ENCODE measurements at regions not wholly inside any gene's neighbourhood (a gene's known extent, or its start where the extent isn't known, plus 50 kb on each side); places are given as distances from the start of the nearest gene placed in this dataset.

- H3K27me3 Mint-ChIP-seq (ENCODE audit: low read depth), result no peaks in the 10 kb centered on the region
- peak overlapping the region; percentile 72 for H3K4me3 Mint-ChIP-seq
- H3K9me3 Mint-ChIP-seq, result no peaks in the 10 kb centered on the region
- peak overlapping the region; percentile 73 for H3K27ac Mint-ChIP-seq
- H3K4me1 Mint-ChIP-seq (ENCODE audit: low read depth), result peaks cover 57% of the 10 kb centered on the region
- H3K36me3 Mint-ChIP-seq (ENCODE audit: low read depth), result peaks cover 14% of the 10 kb centered on the region
These were observed 571.1 kb upstream of the DIPK2B start for GRCh38 chrX:45771560-45772340.

GRCh38 chrX:45771114-45771513 is 570.4 kb upstream of the DIPK2B start:
- no peaks in the 10 kb centered on the region for H3K27me3 Mint-ChIP-seq (ENCODE audit: low read depth)
- peak overlapping the region; percentile 72 for H3K4me3 Mint-ChIP-seq
- no peaks in the 10 kb centered on the region for H3K9me3 Mint-ChIP-seq
- H3K4me1 Mint-ChIP-seq (ENCODE audit: low read depth), result peaks cover 53% of the 10 kb centered on the region
- H3K36me3 Mint-ChIP-seq (ENCODE audit: low read depth), result peaks cover 14% of the 10 kb centered on the region
- peak overlapping the region; percentile 73 for H3K27ac Mint-ChIP-seq

- H3K27me3 Mint-ChIP-seq (ENCODE audit: low read depth), result no peaks in the 10 kb centered on the region
- H3K27ac Mint-ChIP-seq, result peak overlapping the region; percentile 92
- peaks cover 54% of the 10 kb centered on the region for H3K4me1 Mint-ChIP-seq (ENCODE audit: low read depth)
These were observed 569.3 kb upstream of the DIPK2B start for GRCh38 chrX:45769761-45770582.

GRCh38 chrX:45768666-45769236 is 568.1 kb upstream of the DIPK2B start:
- no peaks in the 10 kb centered on the region for H3K27me3 Mint-ChIP-seq (ENCODE audit: low read depth)
- no peaks in the 10 kb centered on the region for H3K9me3 Mint-ChIP-seq
- peak overlapping the region; percentile 91 for H3K4me3 Mint-ChIP-seq
- peak overlapping the region; percentile 92 for H3K27ac Mint-ChIP-seq
- H3K36me3 Mint-ChIP-seq (ENCODE audit: low read depth), result peaks cover 16% of the 10 kb centered on the region
- peaks cover 55% of the 10 kb centered on the region for H3K4me1 Mint-ChIP-seq (ENCODE audit: low read depth)

More at GRCh38 chrX:45769761-45770582, 569.3 kb upstream of the DIPK2B start:
- peaks cover 16% of the 10 kb centered on the region for H3K36me3 Mint-ChIP-seq (ENCODE audit: low read depth)
- H3K4me3 Mint-ChIP-seq, result peak overlapping the region; percentile 91
- no peaks in the 10 kb centered on the region for H3K9me3 Mint-ChIP-seq

- Mint-ChIP-seq H3K36me3 (ENCODE audit: low read depth) (peaks cover 24% of the 10 kb centered on the region), H3K4me3 (peak overlapping the region; percentile 86), H3K9me3 (no peaks in the 10 kb centered on the region), H3K27me3 (ENCODE audit: low read depth) (no peaks in the 10 kb centered on the region), H3K27ac (peak overlapping the region; percentile 90), H3K4me1 (ENCODE audit: low read depth) (peaks cover 61% of the 10 kb centered on the region)
These were observed 566.4 kb upstream of the DIPK2B start for GRCh38 chrX:45766981-45767501.

GRCh38 chrX:45765767-45766166 is 565.1 kb upstream of the DIPK2B start:
- Mint-ChIP-seq H3K27ac (peak overlapping the region; percentile 5), H3K4me1 (ENCODE audit: low read depth) (peaks cover 55% of the 10 kb centered on the region), H3K9me3 (no peaks in the 10 kb centered on the region), H3K4me3 (peak overlapping the region; percentile 21), H3K27me3 (ENCODE audit: low read depth) (no peaks in the 10 kb centered on the region), H3K36me3 (ENCODE audit: low read depth) (peaks cover 31% of the 10 kb centered on the region)

GRCh38 chrX:45765281-45765680 is 564.6 kb upstream of the DIPK2B start:
- H3K4me3 Mint-ChIP-seq, result peak overlapping the region; percentile 21
- no peaks in the 10 kb centered on the region for H3K9me3 Mint-ChIP-seq
- peaks cover 36% of the 10 kb centered on the region for H3K36me3 Mint-ChIP-seq (ENCODE audit: low read depth)
- peaks cover 59% of the 10 kb centered on the region for H3K4me1 Mint-ChIP-seq (ENCODE audit: low read depth)
- H3K27ac Mint-ChIP-seq, result no peak overlapping the region
- H3K27me3 Mint-ChIP-seq (ENCODE audit: low read depth), result no peaks in the 10 kb centered on the region

GRCh38 chrX:45762699-45763647 is 562.3 kb upstream of the DIPK2B start:
- Mint-ChIP-seq H3K27ac (peak overlapping the region; percentile 59), H3K27me3 (ENCODE audit: low read depth) (no peaks in the 10 kb centered on the region), H3K4me3 (peak overlapping the region; percentile 37), H3K4me1 (ENCODE audit: low read depth) (peaks cover 64% of the 10 kb centered on the region), H3K9me3 (no peaks in the 10 kb centered on the region), H3K36me3 (ENCODE audit: low read depth) (peaks cover 30% of the 10 kb centered on the region)

GRCh38 chrX:45761920-45762319 is 561.2 kb upstream of the DIPK2B start:
- Mint-ChIP-seq H3K4me1 (ENCODE audit: low read depth) (peaks cover 61% of the 10 kb centered on the region), H3K27ac (peak overlapping the region; percentile 65), H3K9me3 (no peaks in the 10 kb centered on the region), H3K27me3 (ENCODE audit: low read depth) (no peaks in the 10 kb centered on the region), H3K4me3 (peak overlapping the region; percentile 49), H3K36me3 (ENCODE audit: low read depth) (peaks cover 23% of the 10 kb centered on the region)

GRCh38 chrX:45760187-45760742 is 559.6 kb upstream of the DIPK2B start:
- H3K27me3 Mint-ChIP-seq (ENCODE audit: low read depth), result no peaks in the 10 kb centered on the region
- H3K27ac Mint-ChIP-seq, result peak overlapping the region; percentile 14
- peak overlapping the region; percentile 59 for H3K4me3 Mint-ChIP-seq
- H3K9me3 Mint-ChIP-seq, result no peaks in the 10 kb centered on the region
- peaks cover 68% of the 10 kb centered on the region for H3K4me1 Mint-ChIP-seq (ENCODE audit: low read depth)
- H3K36me3 Mint-ChIP-seq (ENCODE audit: low read depth), result peaks cover 28% of the 10 kb centered on the region

GRCh38 chrX:45758738-45759397 is 558.2 kb upstream of the DIPK2B start:
- Mint-ChIP-seq H3K36me3 (ENCODE audit: low read depth) (peaks cover 26% of the 10 kb centered on the region), H3K27me3 (ENCODE audit: low read depth) (no peaks in the 10 kb centered on the region), H3K9me3 (no peaks in the 10 kb centered on the region), H3K4me1 (ENCODE audit: low read depth) (peaks cover 64% of the 10 kb centered on the region), H3K27ac (peak overlapping the region; percentile 98), H3K4me3 (peak overlapping the region; percentile 79)

GRCh38 chrX:45758319-45758718 is 557.6 kb upstream of the DIPK2B start:
- Mint-ChIP-seq H3K27me3 (ENCODE audit: low read depth) (no peaks in the 10 kb centered on the region), H3K9me3 (no peaks in the 10 kb centered on the region), H3K4me3 (peak overlapping the region; percentile 79), H3K36me3 (ENCODE audit: low read depth) (peaks cover 24% of the 10 kb centered on the region), H3K27ac (peak overlapping the region; percentile 98), H3K4me1 (ENCODE audit: low read depth) (peaks cover 58% of the 10 kb centered on the region)

- H3K27ac Mint-ChIP-seq, result no peak overlapping the region
- peak overlapping the region; percentile 14 for H3K4me3 Mint-ChIP-seq
- H3K27me3 Mint-ChIP-seq (ENCODE audit: low read depth), result no peaks in the 10 kb centered on the region
- peaks cover 49% of the 10 kb centered on the region for H3K4me1 Mint-ChIP-seq (ENCODE audit: low read depth)
- no peaks in the 10 kb centered on the region for H3K9me3 Mint-ChIP-seq
- peaks cover 20% of the 10 kb centered on the region for H3K36me3 Mint-ChIP-seq (ENCODE audit: low read depth)
These were observed 556.6 kb upstream of the DIPK2B start for GRCh38 chrX:45757272-45757671.
